Fibroblast of lung (primary cell): ENCODE measurements at regions not wholly inside any gene's neighbourhood (a gene's known extent, or its start where the extent isn't known, plus 50 kb on each side); places are given as distances from the start of the nearest gene placed in this dataset.

Experiments
- CTCF ChIP-seq, 2 donors: IDR thresholded peaks in 1 of 2; conservative IDR thresholded peaks in 1 of 2; 1 replicate in 1 of 2; 2 replicates in 1 of 2; pipeline ENCODE4 v1.5.1; 2011 to 2012; ENCODE audit warnings: low read length in 2 of 2, control low read depth in 1 of 2, inconsistent platforms in 1 of 2, low read depth in 1 of 2, mild to moderate bottlenecking in 1 of 2
- EZH2 ChIP-seq: IDR thresholded peaks from 2 replicates; pipeline ENCODE4 v1.5.1; 2012; ENCODE audit warnings: low read length, control low read depth, mild to moderate bottlenecking; ENCODE audit errors: missing control alignments

- TF ChIP-seq CTCF (conservative IDR thresholded peaks at IDR 0.05 in 1 of 2, IDR thresholded peaks at IDR 0.05 in 1 of 2; ENCODE audit: low read depth in 1 of 2, low read length in 2 of 2) (no peak), EZH2 (no peak)
Observed at GRCh38 chr9:80763536-80763935, 925.8 kb downstream of the TLE1 start.
